HepG2 (cell line): ENCODE measurements at regions not wholly inside any gene's neighbourhood (a gene's known extent, or its start where the extent isn't known, plus 50 kb on each side); places are given as distances from the start of the nearest gene placed in this dataset.

Experiments used
- CENPX ChIP-seq: sonication (generic); formaldehyde crosslinking; IDR thresholded peaks from 2 replicates; pipeline ENCODE4 v1.9.0; 2021; ENCODE audit warnings: mild to moderate bottlenecking, missing genetic modification reagents, moderate library complexity
- FOXP1 ChIP-seq, 2 experiments: fragments of 450-650 bp in 1 of 2; IDR thresholded peaks; 2 replicates each; pipeline ENCODE4 v1.6.1; 2017 to 2018; ENCODE audit warnings: antibody characterized with exemption in 1 of 2
- HBP1 ChIP-seq: IDR thresholded peaks from 2 replicates; pipeline ENCODE4 v1.6.1; 2016; ENCODE audit warnings: low read depth, control low read depth
- KDM1A ChIP-seq: IDR thresholded peaks from 2 replicates; pipeline ENCODE4 v1.6.1; 2016; ENCODE audit warnings: missing compliant biosample characterization
- MLLT10 ChIP-seq: sonication (generic); formaldehyde crosslinking; IDR thresholded peaks from 2 replicates; pipeline ENCODE4 v1.4.0; 2020; ENCODE audit warnings: missing genetic modification reagents
- PLRG1 ChIP-seq: fragments of 450-650 bp; conservative IDR thresholded peaks from 2 replicates; pipeline ENCODE4 v1.6.1; 2016
- RNF2 ChIP-seq: fragments of 450-650 bp; conservative IDR thresholded peaks from 2 replicates; pipeline ENCODE4 v1.6.1; 2016; ENCODE audit warnings: low read depth
- SAFB2 ChIP-seq: sonication (generic); formaldehyde crosslinking; IDR thresholded peaks from 2 replicates; pipeline ENCODE4 v1.5.1; 2020; ENCODE audit warnings: missing genetic modification reagents, low read depth, mild to moderate bottlenecking, borderline replicate concordance
- TFE3 ChIP-seq: IDR thresholded peaks from 2 replicates; pipeline ENCODE4 v1.6.1; 2016
- ZFY ChIP-seq: sonication (generic); formaldehyde crosslinking; IDR thresholded peaks from 2 replicates; pipeline ENCODE4 v1.4.0; 2020; ENCODE audit warnings: missing genetic modification reagents
- ZNF136 ChIP-seq: sonication (generic); formaldehyde crosslinking; IDR thresholded peaks from 2 replicates; pipeline ENCODE4 v1.8.1; 2022; ENCODE audit warnings: low read depth, mild to moderate bottlenecking, moderate library complexity, missing genetic modification reagents
- ZNF24 ChIP-seq: fragments of 450-650 bp; IDR thresholded peaks from 2 replicates; pipeline ENCODE4 v1.6.1; 2017; ENCODE audit warnings: antibody characterized with exemption, mild to moderate bottlenecking
- ZNF317 ChIP-seq: sonication (generic); formaldehyde crosslinking; IDR thresholded peaks from 2 replicates; pipeline ENCODE4 v1.5.0; 2020; ENCODE audit warnings: mild to moderate bottlenecking, missing genetic modification reagents
- ZNF790 ChIP-seq: sonication (generic); formaldehyde crosslinking; IDR thresholded peaks from 2 replicates; pipeline ENCODE4 v1.8.0; 2022; ENCODE audit warnings: missing genetic modification reagents, mild to moderate bottlenecking, borderline replicate concordance
- ZSCAN31 ChIP-seq: sonication (generic); formaldehyde crosslinking; IDR thresholded peaks from 2 replicates; pipeline ENCODE4 v1.5.0; 2020; ENCODE audit warnings: low read depth, mild to moderate bottlenecking, missing genetic modification reagents
- TF ChIP-seq, protein P1 (sequence below): sonication (generic); formaldehyde crosslinking; IDR thresholded peaks from 2 replicates; pipeline ENCODE4 v1.5.1; 2020; ENCODE audit warnings: missing genetic modification reagents, mild to moderate bottlenecking, borderline replicate concordance
- TF ChIP-seq, protein P2 (sequence below): sonication (generic); formaldehyde crosslinking; IDR thresholded peaks from 2 replicates; pipeline ENCODE4 v1.4.0; 2020; ENCODE audit warnings: low read depth, missing genetic modification reagents
- TF ChIP-seq, protein P3 (sequence below): sonication (generic); formaldehyde crosslinking; IDR thresholded peaks from 2 replicates; pipeline ENCODE4 v1.5.1; 2020; ENCODE audit warnings: missing genetic modification reagents, mild to moderate bottlenecking, borderline replicate concordance

DNA sequence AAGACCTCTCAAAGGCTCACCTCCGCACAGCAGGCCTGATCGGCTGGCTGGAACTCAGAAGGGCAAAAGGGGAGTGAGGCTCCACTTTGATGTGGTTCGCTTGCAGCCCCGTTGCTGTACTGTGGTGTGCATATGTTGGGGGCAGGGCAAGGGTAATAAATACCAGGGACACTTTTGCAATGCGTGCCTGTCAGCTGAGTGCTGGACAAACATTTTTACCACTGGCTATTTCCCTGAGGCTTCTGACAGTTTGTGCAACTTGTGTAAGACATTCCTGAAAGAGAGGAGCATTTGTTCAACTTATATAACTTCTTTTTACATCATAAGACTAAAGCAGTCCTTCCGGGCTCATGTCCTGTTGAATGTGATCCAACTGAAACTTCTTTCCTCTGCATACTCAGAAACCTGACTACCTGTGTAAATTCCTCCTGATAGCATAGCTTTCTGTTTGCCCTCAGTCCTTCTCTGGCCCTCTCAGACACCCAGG lies 82.3 kb downstream of the SPRY1 start (continued):
- TF ChIP-seq, protein P1, sequence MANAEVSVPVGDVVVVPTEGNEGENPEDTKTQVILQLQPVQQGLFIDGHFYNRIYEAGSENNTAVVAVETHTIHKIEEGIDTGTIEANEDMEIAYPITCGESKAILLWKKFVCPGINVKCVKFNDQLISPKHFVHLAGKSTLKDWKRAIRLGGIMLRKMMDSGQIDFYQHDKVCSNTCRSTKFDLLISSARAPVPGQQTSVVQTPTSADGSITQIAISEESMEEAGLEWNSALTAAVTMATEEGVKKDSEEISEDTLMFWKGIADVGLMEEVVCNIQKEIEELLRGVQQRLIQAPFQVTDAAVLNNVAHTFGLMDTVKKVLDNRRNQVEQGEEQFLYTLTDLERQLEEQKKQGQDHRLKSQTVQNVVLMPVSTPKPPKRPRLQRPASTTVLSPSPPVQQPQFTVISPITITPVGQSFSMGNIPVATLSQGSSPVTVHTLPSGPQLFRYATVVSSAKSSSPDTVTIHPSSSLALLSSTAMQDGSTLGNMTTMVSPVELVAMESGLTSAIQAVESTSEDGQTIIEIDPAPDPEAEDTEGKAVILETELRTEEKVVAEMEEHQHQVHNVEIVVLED (CRISPR knock-in tag), result peak; percentile 60; the same call in 1 of the 2 replicates
- TF ChIP-seq MLLT10 (CRISPR knock-in tag) (no peak), KDM1A (CRISPR knock-in tag) (peak; percentile 89), ZNF317 (CRISPR knock-in tag) (peak; percentile 84), HBP1 (CRISPR knock-in tag) (peak; percentile 94; the same call in 1 of the 2 replicates), FOXP1 (IDR thresholded peaks at IDR 0.05) (peak; percentile 91), FOXP1 (CRISPR knock-in tag; IDR thresholded peaks at IDR 0.05) (peak; percentile 99), ZNF790 (no peak), RNF2 (0 out of 2 replicates have a peak, but pooled peaks have one; percentile 45), ZNF136 (CRISPR knock-in tag) (no peak), SAFB2 (CRISPR knock-in tag) (peak; percentile 74; the same call in 1 of the 2 replicates), CENPX (no peak), PLRG1 (no peak), ZFY (CRISPR knock-in tag) (peak; percentile 75), TFE3 (peak; percentile 99), ZNF24 (peak; percentile 92), ZSCAN31 (CRISPR knock-in tag) (peak; percentile 68)
- TF ChIP-seq, protein P2, sequence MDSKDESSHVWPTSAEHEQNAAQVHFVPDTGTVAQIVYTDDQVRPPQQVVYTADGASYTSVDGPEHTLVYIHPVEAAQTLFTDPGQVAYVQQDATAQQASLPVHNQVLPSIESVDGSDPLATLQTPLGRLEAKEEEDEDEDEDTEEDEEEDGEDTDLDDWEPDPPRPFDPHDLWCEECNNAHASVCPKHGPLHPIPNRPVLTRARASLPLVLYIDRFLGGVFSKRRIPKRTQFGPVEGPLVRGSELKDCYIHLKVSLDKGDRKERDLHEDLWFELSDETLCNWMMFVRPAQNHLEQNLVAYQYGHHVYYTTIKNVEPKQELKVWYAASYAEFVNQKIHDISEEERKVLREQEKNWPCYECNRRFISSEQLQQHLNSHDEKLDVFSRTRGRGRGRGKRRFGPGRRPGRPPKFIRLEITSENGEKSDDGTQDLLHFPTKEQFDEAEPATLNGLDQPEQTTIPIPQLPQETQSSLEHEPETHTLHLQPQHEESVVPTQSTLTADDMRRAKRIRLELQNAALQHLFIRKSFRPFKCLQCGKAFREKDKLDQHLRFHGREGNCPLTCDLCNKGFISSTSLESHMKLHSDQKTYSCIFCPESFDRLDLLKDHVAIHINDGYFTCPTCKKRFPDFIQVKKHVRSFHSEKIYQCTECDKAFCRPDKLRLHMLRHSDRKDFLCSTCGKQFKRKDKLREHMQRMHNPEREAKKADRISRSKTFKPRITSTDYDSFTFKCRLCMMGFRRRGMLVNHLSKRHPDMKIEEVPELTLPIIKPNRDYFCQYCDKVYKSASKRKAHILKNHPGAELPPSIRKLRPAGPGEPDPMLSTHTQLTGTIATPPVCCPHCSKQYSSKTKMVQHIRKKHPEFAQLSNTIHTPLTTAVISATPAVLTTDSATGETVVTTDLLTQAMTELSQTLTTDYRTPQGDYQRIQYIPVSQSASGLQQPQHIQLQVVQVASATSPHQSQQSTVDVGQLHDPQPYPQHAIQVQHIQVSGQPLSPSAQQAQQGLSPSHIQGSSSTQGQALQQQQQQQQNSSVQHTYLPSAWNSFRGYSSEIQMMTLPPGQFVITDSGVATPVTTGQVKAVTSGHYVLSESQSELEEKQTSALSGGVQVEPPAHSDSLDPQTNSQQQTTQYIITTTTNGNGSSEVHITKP (CRISPR knock-in tag), result peak; percentile 94
- TF ChIP-seq, protein P3, sequence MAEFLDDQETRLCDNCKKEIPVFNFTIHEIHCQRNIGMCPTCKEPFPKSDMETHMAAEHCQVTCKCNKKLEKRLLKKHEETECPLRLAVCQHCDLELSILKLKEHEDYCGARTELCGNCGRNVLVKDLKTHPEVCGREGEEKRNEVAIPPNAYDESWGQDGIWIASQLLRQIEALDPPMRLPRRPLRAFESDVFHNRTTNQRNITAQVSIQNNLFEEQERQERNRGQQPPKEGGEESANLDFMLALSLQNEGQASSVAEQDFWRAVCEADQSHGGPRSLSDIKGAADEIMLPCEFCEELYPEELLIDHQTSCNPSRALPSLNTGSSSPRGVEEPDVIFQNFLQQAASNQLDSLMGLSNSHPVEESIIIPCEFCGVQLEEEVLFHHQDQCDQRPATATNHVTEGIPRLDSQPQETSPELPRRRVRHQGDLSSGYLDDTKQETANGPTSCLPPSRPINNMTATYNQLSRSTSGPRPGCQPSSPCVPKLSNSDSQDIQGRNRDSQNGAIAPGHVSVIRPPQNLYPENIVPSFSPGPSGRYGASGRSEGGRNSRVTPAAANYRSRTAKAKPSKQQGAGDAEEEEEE (CRISPR knock-in tag), result peak; percentile 95; the same call in 1 of the 2 replicates
